GM13977 (cell line): ENCODE measurements at regions not wholly inside any gene's neighbourhood (a gene's known extent, or its start where the extent isn't known, plus 50 kb on each side); places are given as distances from the start of the nearest gene placed in this dataset.
"Not testable (repeated sequence)": the region's sequence is repeated elsewhere in the genome, so short reads cannot be mapped to it uniquely, and the experiment has no call there.

Source experiments
- DNase-seq: peaks from one replicate; pipeline ENCODE4 v3.0.0; 2012; ENCODE audit warnings: low spot score
- in situ Hi-C: fragments of 300-500 bp; cut with MboI; formaldehyde crosslinking; loops from one replicate; pipeline ENCODE4 v1.12.0; 2022; ENCODE audit warnings: low sequenced_read_pairs, low pct_unique_long_range_greater_than_20kb, mixed read lengths, inconsistent platforms; ENCODE audit not compliant: unreplicated experiment
- TF ChIP-seq, protein P1 (sequence below): IDR thresholded peaks from 2 replicates; pipeline ENCODE4 v1.5.1; 2012; ENCODE audit warnings: mild to moderate bottlenecking, control low read depth; ENCODE audit not compliant: insufficient read depth; ENCODE audit errors: extremely low read depth, missing control alignments

DNA sequence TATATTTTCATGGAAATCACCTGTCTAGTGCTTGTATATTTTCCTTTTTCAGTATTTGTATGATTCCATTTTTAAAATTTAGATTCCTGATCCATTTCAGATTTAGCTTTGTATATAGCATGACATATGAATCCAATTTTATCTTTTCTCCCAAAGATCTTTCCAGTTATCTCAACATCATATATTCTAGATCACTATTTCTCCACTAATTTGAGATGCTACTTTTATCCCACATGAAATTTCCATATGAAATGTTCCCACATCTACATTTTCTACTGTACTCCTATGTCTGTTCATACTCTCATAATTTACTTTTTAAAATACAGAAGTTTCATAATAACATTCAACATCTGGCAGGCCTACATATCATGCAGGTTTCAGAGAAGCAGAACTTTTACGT is 1784.1 kb downstream of the SLITRK5 start:
- TF ChIP-seq, protein P1, sequence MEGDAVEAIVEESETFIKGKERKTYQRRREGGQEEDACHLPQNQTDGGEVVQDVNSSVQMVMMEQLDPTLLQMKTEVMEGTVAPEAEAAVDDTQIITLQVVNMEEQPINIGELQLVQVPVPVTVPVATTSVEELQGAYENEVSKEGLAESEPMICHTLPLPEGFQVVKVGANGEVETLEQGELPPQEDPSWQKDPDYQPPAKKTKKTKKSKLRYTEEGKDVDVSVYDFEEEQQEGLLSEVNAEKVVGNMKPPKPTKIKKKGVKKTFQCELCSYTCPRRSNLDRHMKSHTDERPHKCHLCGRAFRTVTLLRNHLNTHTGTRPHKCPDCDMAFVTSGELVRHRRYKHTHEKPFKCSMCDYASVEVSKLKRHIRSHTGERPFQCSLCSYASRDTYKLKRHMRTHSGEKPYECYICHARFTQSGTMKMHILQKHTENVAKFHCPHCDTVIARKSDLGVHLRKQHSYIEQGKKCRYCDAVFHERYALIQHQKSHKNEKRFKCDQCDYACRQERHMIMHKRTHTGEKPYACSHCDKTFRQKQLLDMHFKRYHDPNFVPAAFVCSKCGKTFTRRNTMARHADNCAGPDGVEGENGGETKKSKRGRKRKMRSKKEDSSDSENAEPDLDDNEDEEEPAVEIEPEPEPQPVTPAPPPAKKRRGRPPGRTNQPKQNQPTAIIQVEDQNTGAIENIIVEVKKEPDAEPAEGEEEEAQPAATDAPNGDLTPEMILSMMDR = no peak
- no peak for DNase-seq
- in situ Hi-C loops = no loop called here

DNA sequence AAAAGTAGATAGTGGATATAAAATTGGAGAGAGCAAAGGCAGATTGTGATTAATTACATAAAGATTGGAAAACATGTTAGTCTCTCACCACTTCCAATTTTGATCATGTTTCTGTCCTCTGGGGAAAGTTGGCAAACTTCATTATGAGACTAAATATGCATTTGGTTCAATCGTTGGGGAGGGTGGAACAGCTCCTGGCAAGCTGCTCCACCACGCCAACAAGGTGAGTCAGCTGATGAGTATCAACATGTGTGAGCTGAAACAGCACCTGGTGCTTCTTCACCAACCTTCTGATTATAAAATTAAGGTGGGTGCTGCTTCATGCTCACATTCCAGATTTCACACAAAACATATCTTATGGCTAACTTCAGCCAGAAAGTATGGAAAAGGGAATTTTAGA is 1784.6 kb downstream of the SLITRK5 start:
- TF ChIP-seq, protein P1 = no peak
- no peak for DNase-seq
- in situ Hi-C loops = no loop called here

DNA sequence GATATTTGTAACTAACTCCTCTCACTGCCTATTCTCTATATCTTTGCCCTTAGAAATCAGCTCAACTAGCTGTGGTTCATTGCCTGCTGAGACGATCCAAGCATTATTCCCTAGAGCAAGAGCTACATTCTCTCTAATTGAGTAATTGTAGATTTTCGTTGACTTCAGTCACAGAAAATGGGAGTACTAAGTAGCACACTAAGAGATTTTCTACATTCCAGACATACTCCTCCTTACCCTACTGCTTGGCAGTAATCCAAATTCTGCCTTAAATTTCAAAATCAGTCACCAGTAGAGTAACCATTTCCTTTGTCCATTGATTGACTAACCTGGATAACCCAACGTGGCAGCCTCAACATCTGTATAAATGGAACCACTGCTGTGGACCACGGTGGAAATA is 1786.8 kb downstream of the SLITRK5 start:
- TF ChIP-seq, protein P1 = no peak
- in situ Hi-C loops = no loop called here
- no peak for DNase-seq

DNA sequence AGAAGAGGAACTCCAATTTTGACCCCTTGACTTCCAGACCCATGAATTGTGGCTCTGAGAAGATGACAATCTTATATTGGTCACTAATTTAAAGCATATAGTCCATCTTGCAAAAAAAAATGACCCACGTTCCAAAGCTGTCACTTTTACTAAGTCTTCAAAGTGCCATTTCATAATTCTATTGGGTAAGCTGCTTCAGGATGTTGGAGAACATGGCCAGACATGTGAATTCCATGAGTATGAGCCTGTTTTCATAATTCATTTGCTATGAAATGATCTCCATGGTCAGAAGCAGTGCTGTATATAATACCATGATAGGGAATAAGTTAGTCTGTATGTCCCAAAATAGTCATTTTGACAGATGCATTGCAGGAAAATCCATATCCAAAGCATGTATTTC is 1787.3 kb downstream of the SLITRK5 start:
- TF ChIP-seq, protein P1 = no peak
- in situ Hi-C loops = no loop called here
- no peak for DNase-seq

DNA sequence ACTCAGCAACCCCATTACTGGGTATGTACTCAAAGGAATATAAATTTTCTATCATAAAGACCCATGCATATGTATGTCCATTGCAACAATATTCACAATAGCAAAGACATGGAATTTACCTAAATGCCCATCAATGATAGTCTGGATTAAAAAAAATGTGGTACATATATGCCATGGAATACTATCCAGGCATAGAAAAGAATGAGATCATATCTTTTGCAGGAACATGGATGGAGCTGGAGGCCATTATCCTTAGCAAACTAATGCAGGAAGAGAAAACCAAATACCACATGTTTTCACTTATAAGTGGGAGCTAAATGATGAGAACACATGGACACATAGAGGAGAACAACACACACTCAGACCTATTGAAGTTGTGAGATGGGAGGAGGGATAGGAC is 1789.7 kb downstream of the SLITRK5 start:
- in situ Hi-C loops, DNase-seq: not testable (repeated sequence)

DNA sequence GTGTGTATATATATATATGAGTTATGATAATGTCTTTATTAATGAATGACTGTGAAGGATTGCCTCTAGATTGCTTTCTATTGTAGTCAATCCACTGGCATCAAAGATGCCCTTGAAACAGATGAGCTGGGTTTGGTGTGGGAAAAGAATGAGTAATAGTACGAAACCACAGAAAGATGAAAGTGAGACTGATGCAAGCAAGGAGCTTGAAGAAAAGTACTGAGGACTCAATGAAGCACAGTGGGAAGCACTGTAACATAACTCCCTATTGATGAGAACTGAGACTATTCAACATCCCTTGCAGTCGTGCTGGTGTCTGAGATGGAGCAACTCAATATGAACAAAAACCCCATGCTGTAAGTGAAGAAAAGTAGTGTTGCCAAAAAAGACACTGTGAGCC is 1794.2 kb downstream of the SLITRK5 start:
- TF ChIP-seq, protein P1 = no peak
- DNase-seq = no peak
- in situ Hi-C loops = no loop called here

DNA sequence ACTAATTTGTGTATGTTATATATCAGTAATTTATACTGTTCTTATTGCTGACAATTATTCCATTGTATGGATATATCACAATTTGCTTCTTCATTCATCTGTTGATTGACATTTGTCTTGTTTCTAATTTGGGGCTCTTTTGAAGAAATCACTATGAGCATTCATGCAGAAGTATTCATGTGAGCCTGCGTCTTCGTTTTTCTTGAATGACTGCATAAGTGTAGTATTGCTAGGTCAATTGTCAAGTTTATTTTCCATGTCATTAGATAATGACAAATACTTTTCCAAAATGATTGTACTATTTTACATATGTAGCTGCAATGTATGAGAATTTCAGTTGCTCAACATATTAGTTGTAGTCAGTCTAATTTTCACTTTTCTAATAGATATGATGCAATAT is 1796.9 kb downstream of the SLITRK5 start:
- DNase-seq = no peak
- in situ Hi-C loops = no loop called here
- TF ChIP-seq, protein P1 = no peak

DNA sequence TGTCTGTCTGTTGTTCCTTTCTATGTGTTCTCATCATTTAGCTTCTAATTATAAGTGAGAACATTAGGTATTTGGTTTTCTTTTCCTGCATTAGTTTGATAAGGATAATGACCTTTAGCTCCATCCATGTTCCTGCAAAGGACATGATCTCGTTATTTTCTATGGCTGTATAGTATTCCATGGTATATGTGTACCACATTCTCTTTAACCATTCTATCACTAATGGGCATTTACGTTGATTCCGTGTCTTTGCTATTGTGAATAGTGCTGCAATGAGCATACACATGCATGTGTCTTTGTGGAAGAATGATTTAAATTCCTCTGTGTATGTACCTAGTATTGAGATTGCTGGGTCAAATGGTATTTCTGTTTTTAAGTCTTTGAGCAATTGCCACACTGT is 1799.7 kb downstream of the SLITRK5 start:
- TF ChIP-seq, protein P1 = no peak
- in situ Hi-C loops = no loop called here
- DNase-seq = no peak
